ENCODE measurements at regions not wholly inside any gene's neighbourhood (a gene's known extent, or its start where the extent isn't known, plus 50 kb on each side); places are given as distances from the start of the nearest gene placed in this dataset.

- Histone ChIP-seq H3K4me3 (ENCODE audit: low read depth in 1 of 2, low read length in 2 of 2) (no peak overlapping the region), H3K4me1 (ENCODE audit: insufficient read depth, low read length) (no peaks in the 10 kb centered on the region), H3K36me3 (ENCODE audit: insufficient read depth, low read length) (no peaks in the 10 kb centered on the region), H3K27ac (ENCODE audit: low read length) (no peak overlapping the region), H3K4me2 (ENCODE audit: insufficient read depth, low read length) (no peak overlapping the region), H2AFZ (ENCODE audit: low read depth, low read length) (no peak overlapping the region), H4K20me1 (ENCODE audit: insufficient read depth, low read length) (no peaks in the 10 kb centered on the region), H3K79me2 (ENCODE audit: insufficient read depth, low read length) (no peaks in the 10 kb centered on the region), H3K27me3 (ENCODE audit: insufficient read depth, low read length, poor library complexity) (no peaks in the 10 kb centered on the region), H3K9ac (ENCODE audit: low read depth, low read length) (no peak overlapping the region), H3K9me3 (ENCODE audit: insufficient read depth, low read length, severe bottlenecking) (no peaks in the 10 kb centered on the region)
- ATAC-seq (ENCODE audit: insufficient read depth, low read depth) (no peak), DNase-seq (no peak)
- TF ChIP-seq EZH2 (IDR thresholded peaks at IDR 0.05; ENCODE audit: borderline replicate concordance, low read depth, low read length, severe bottlenecking) = no peak
- TF ChIP-seq, protein P1, sequence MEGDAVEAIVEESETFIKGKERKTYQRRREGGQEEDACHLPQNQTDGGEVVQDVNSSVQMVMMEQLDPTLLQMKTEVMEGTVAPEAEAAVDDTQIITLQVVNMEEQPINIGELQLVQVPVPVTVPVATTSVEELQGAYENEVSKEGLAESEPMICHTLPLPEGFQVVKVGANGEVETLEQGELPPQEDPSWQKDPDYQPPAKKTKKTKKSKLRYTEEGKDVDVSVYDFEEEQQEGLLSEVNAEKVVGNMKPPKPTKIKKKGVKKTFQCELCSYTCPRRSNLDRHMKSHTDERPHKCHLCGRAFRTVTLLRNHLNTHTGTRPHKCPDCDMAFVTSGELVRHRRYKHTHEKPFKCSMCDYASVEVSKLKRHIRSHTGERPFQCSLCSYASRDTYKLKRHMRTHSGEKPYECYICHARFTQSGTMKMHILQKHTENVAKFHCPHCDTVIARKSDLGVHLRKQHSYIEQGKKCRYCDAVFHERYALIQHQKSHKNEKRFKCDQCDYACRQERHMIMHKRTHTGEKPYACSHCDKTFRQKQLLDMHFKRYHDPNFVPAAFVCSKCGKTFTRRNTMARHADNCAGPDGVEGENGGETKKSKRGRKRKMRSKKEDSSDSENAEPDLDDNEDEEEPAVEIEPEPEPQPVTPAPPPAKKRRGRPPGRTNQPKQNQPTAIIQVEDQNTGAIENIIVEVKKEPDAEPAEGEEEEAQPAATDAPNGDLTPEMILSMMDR (IDR thresholded peaks at IDR 0.05; ENCODE audit: borderline replicate concordance, extremely low read depth, low read length, poor library complexity, severe bottlenecking) = no peak
These were observed 271.2 kb upstream of the FAR2 start for GRCh38 chr12:28877854-28878253.

GRCh38 chr12:28878629-28879028, 270.4 kb upstream of the FAR2 start:
- no peak for ATAC-seq (ENCODE audit: insufficient read depth, low read depth)
- no peak overlapping the region for H3K4me3 ChIP-seq (ENCODE audit: low read depth in 1 of 2, low read length in 2 of 2)
- no peaks in the 10 kb centered on the region for H3K4me1 ChIP-seq (ENCODE audit: insufficient read depth, low read length)
- no peaks in the 10 kb centered on the region for H3K36me3 ChIP-seq (ENCODE audit: insufficient read depth, low read length)
- no peak overlapping the region for H3K9ac ChIP-seq (ENCODE audit: low read depth, low read length)
- no peak overlapping the region for H3K4me2 ChIP-seq (ENCODE audit: insufficient read depth, low read length)
- no peaks in the 10 kb centered on the region for H3K79me2 ChIP-seq (ENCODE audit: insufficient read depth, low read length)
- no peaks in the 10 kb centered on the region for H3K9me3 ChIP-seq (ENCODE audit: insufficient read depth, low read length, severe bottlenecking)
- no peak for DNase-seq
- H2AFZ ChIP-seq (ENCODE audit: low read depth, low read length) = no peak overlapping the region
- no peak for TF ChIP-seq EZH2 (IDR thresholded peaks at IDR 0.05; ENCODE audit: borderline replicate concordance, low read depth, low read length, severe bottlenecking)
- TF ChIP-seq, protein P1 (IDR thresholded peaks at IDR 0.05; ENCODE audit: borderline replicate concordance, extremely low read depth, low read length, poor library complexity, severe bottlenecking) = no peak
- no peaks in the 10 kb centered on the region for H3K27me3 ChIP-seq (ENCODE audit: insufficient read depth, low read length, poor library complexity)
- no peaks in the 10 kb centered on the region for H4K20me1 ChIP-seq (ENCODE audit: insufficient read depth, low read length)
- no peak overlapping the region for H3K27ac ChIP-seq (ENCODE audit: low read length)

- Histone ChIP-seq H2AFZ (ENCODE audit: low read depth, low read length) (no peak overlapping the region), H3K4me2 (ENCODE audit: insufficient read depth, low read length) (no peak overlapping the region), H3K79me2 (ENCODE audit: insufficient read depth, low read length) (no peaks in the 10 kb centered on the region), H3K9me3 (ENCODE audit: insufficient read depth, low read length, severe bottlenecking) (no peaks in the 10 kb centered on the region), H3K4me1 (ENCODE audit: insufficient read depth, low read length) (no peaks in the 10 kb centered on the region), H3K36me3 (ENCODE audit: insufficient read depth, low read length) (no peaks in the 10 kb centered on the region), H3K4me3 (ENCODE audit: low read depth in 1 of 2, low read length in 2 of 2) (no peak overlapping the region), H3K27me3 (ENCODE audit: insufficient read depth, low read length, poor library complexity) (no peaks in the 10 kb centered on the region), H3K27ac (ENCODE audit: low read length) (no peak overlapping the region), H4K20me1 (ENCODE audit: insufficient read depth, low read length) (no peaks in the 10 kb centered on the region), H3K9ac (ENCODE audit: low read depth, low read length) (no peak overlapping the region)
- ATAC-seq (ENCODE audit: insufficient read depth, low read depth) (no peak), DNase-seq (no peak)
- no peak for TF ChIP-seq EZH2 (IDR thresholded peaks at IDR 0.05; ENCODE audit: borderline replicate concordance, low read depth, low read length, severe bottlenecking)
- TF ChIP-seq, protein P1 (IDR thresholded peaks at IDR 0.05; ENCODE audit: borderline replicate concordance, extremely low read depth, low read length, poor library complexity, severe bottlenecking) = no peak
These were observed 269.7 kb upstream of the FAR2 start for GRCh38 chr12:28879379-28879778.

GRCh38 chr12:28882444-28882843, 266.6 kb upstream of the FAR2 start:
- TF ChIP-seq, protein P1 (IDR thresholded peaks at IDR 0.05; ENCODE audit: borderline replicate concordance, extremely low read depth, low read length, poor library complexity, severe bottlenecking) = no peak
- TF ChIP-seq EZH2 (IDR thresholded peaks at IDR 0.05; ENCODE audit: borderline replicate concordance, low read depth, low read length, severe bottlenecking) = no peak
- H3K36me3 ChIP-seq (ENCODE audit: insufficient read depth, low read length) = no peaks in the 10 kb centered on the region
- no peak overlapping the region for H3K4me2 ChIP-seq (ENCODE audit: insufficient read depth, low read length)
- no peak overlapping the region for H3K9ac ChIP-seq (ENCODE audit: low read depth, low read length)
- H2AFZ ChIP-seq (ENCODE audit: low read depth, low read length) = no peak overlapping the region
- no peaks in the 10 kb centered on the region for H4K20me1 ChIP-seq (ENCODE audit: insufficient read depth, low read length)
- H3K4me3 ChIP-seq (ENCODE audit: low read depth in 1 of 2, low read length in 2 of 2) = no peak overlapping the region
- H3K9me3 ChIP-seq (ENCODE audit: insufficient read depth, low read length, severe bottlenecking) = no peaks in the 10 kb centered on the region
- no peak for ATAC-seq (ENCODE audit: insufficient read depth, low read depth)
- DNase-seq = no peak
- no peaks in the 10 kb centered on the region for H3K27me3 ChIP-seq (ENCODE audit: insufficient read depth, low read length, poor library complexity)
- no peaks in the 10 kb centered on the region for H3K79me2 ChIP-seq (ENCODE audit: insufficient read depth, low read length)
- no peak overlapping the region for H3K27ac ChIP-seq (ENCODE audit: low read length)
- H3K4me1 ChIP-seq (ENCODE audit: insufficient read depth, low read length) = no peaks in the 10 kb centered on the region
